Activated CD8-positive, alpha-beta memory T cell treated with anti-CD3 and anti-CD28 coated beads, Interleukin-2, amount 10 ng/mL, durations not matched to agents 7 days and 5 days (primary cell): ENCODE measurements at regions not wholly inside any gene's neighbourhood (a gene's known extent, or its start where the extent isn't known, plus 50 kb on each side); places are given as distances from the start of the nearest gene placed in this dataset.

ENCODE experiments used
- ATAC-seq: fragments of 150-1000 bp; cut with Tn5 transposase; one replicate; pipeline ENCODE4 v1.10.0; 2021; ENCODE audit warnings: moderate library complexity
- CTCF ChIA-PET: fragments of 350-600 bp; sonication (Branson Sonifier 250); formaldehyde crosslinking; loops from one replicate; lab custom pipeline; 2021; ENCODE audit warnings: antibody characterized with exemption; lab: Charles Lee
- DNase-seq: peaks from one replicate; pipeline ENCODE4 v3.0.0-alpha.2; 2020
- H3K27ac Mint-ChIP-seq: one replicate; pipeline ENCODE4 v1.8.0; 2021; ENCODE audit warnings: mild to moderate bottlenecking, mixed read lengths
- H3K27me3 Mint-ChIP-seq: one replicate; pipeline ENCODE4 v1.8.0; 2021; ENCODE audit warnings: mixed read lengths
- H3K36me3 Mint-ChIP-seq: one replicate; pipeline ENCODE4 v1.8.0; 2021; ENCODE audit warnings: mild to moderate bottlenecking, mixed read lengths
- H3K4me1 Mint-ChIP-seq: one replicate; pipeline ENCODE4 v1.8.0; 2021; ENCODE audit warnings: mixed read lengths
- H3K4me3 Mint-ChIP-seq: one replicate; pipeline ENCODE4 v1.8.0; 2021; ENCODE audit warnings: mild to moderate bottlenecking, moderate library complexity, mixed read lengths
- H3K9me3 Mint-ChIP-seq: one replicate; pipeline ENCODE4 v1.8.0; 2022; ENCODE audit warnings: low read depth, mixed read lengths

DNA sequence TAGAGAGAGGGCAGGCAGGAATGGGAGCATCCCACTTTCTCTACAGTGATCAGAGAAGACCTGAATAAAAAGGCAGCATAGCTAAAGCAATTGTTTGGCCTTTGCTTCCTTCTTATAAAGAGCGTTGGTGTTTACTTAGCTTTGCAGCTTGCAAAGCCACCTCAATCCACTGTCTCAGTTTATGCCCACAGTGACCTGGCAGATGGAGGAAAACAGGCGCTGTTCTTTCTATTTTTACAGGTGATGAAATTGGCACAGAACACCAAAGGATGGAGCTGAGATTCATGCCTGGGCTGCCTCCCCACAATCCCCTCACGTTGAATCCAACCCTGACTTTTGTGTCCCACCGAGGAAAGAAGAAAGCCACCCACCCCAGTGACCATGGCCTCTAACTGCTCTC, 130.5 kb downstream of the TTLL2 start:
- CTCF ChIA-PET, result no interaction called here
- DNase-seq (no peak), ATAC-seq (no peak)
- no peaks in the 10 kb centered on the region for H3K36me3 Mint-ChIP-seq
- no peaks in the 10 kb centered on the region for H3K9me3 Mint-ChIP-seq
- H3K27me3 Mint-ChIP-seq, result peaks cover 15% of the 10 kb centered on the region
- H3K4me1 Mint-ChIP-seq, result no peaks in the 10 kb centered on the region
- no peak overlapping the region for H3K27ac Mint-ChIP-seq
- H3K4me3 Mint-ChIP-seq, result no peak overlapping the region

DNA sequence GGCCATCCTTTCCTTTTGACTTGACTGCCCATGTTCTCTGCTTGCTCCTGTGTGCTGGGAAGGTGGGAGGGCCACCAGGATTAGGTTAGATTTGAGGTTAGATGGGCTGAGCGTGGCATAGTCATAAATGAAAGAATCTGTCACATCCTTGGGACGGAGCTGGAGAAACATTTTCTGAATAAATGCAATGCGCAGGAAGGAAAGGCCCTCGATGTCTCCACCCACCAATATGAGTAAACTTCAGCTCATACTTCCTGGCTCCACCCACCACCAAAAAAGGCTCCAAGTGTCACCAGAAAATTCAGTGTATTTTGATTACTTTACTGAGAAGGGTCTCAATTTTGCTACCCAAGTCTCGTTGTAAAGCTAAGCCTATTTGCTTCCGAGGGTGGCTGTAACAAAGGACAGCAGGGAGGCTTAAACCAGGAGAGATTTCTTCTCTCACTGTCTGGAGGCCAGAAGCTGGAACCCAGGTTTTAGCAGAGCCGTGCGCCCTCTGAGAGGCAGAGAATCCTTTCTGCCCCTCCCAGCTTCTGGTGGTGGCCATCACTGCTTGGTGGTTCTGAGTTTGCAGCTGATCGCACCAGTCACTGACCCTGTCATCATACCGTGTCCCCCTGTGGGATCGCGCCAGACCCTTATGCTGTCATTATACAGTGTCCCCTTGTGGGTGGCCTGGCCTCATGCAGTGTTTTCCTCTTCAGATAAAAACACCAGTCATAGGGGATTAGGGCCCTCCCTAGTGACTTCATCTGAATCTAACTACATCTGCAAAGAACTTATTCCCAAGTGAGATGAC, 137.8 kb downstream of the TTLL2 start:
- H3K27me3 Mint-ChIP-seq, result peaks cover 16% of the 10 kb centered on the region
- ATAC-seq (no peak), DNase-seq (no peak)
- no peak overlapping the region for H3K4me3 Mint-ChIP-seq
- H3K27ac Mint-ChIP-seq, result no peak overlapping the region
- H3K4me1 Mint-ChIP-seq, result no peaks in the 10 kb centered on the region
- H3K36me3 Mint-ChIP-seq, result no peaks in the 10 kb centered on the region
- CTCF ChIA-PET, result no interaction called here
- no peaks in the 10 kb centered on the region for H3K9me3 Mint-ChIP-seq

DNA sequence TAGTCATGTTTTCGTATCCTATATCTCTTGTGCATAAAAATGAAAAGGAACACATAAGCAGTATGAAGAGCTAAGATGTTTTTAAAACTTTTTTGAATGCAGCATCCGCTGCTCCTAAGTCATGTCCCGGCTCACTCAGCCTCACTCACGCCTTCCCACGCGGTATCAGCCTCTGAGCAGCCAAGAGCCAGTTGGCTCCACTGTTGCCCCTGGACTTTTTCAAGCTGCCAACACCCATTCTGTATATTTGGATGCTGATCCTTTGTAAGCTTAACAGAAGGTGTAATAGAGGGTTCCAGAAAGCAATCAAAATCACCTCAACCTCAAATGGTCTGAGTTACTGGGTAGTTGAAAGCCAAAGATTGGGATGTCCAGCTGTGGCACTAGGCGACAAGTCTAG, 139.3 kb downstream of the TTLL2 start:
- Mint-ChIP-seq H3K4me3 (no peak overlapping the region), H3K27me3 (peaks cover 16% of the 10 kb centered on the region), H3K27ac (no peak overlapping the region), H3K4me1 (no peaks in the 10 kb centered on the region), H3K36me3 (no peaks in the 10 kb centered on the region), H3K9me3 (no peaks in the 10 kb centered on the region)
- CTCF ChIA-PET, result no interaction called here
- DNase-seq (no peak), ATAC-seq (no peak)

DNA sequence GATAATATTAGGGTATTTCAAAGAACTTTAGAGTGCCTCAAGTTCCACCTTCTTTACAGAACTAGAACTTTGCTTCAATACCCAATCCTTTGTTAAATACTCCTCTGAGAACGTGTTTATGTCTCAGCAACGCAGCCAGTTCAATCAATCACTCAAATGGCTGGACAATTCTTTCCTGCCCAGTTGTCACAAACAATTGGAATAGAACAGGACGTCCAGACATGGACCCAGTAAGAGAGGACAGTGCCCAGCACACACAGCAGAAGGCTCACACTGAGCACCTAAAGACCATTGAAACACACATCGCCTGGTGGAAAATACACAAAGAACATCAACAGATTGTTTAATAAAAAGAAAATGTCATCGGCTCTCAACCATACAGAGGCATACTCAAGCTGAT, 140.6 kb downstream of the TTLL2 start:
- peaks cover 9% of the 10 kb centered on the region for H3K27me3 Mint-ChIP-seq
- CTCF ChIA-PET, result no interaction called here
- H3K36me3 Mint-ChIP-seq, result no peaks in the 10 kb centered on the region
- ATAC-seq (no peak), DNase-seq (no peak)
- H3K4me3 Mint-ChIP-seq, result no peak overlapping the region
- H3K4me1 Mint-ChIP-seq, result no peaks in the 10 kb centered on the region
- no peaks in the 10 kb centered on the region for H3K9me3 Mint-ChIP-seq
- no peak overlapping the region for H3K27ac Mint-ChIP-seq

DNA sequence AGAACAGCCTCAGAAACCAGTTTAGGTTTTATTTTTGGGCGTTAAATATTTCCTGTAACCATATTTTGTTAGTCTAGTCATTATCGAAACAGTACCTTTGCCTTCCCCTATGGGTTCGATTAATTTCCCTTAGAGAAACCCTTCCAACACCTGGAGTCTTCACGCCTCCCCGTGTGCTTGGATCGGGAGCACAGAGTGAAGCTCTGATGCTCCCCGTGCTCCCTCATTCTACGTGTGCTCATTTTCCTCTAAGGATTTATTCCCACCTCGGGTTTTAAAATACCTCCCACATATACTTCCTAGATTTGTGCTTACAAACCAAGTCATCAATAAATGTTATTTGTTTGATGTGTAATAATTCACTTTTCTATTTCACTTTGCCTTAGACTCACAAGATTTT, 142.4 kb downstream of the TTLL2 start:
- CTCF ChIA-PET, result no interaction called here
- Mint-ChIP-seq H3K27me3 (peaks cover 3% of the 10 kb centered on the region), H3K36me3 (no peaks in the 10 kb centered on the region), H3K27ac (no peak overlapping the region), H3K4me1 (no peaks in the 10 kb centered on the region), H3K9me3 (no peaks in the 10 kb centered on the region), H3K4me3 (no peak overlapping the region)
- ATAC-seq (no peak), DNase-seq (no peak)

DNA sequence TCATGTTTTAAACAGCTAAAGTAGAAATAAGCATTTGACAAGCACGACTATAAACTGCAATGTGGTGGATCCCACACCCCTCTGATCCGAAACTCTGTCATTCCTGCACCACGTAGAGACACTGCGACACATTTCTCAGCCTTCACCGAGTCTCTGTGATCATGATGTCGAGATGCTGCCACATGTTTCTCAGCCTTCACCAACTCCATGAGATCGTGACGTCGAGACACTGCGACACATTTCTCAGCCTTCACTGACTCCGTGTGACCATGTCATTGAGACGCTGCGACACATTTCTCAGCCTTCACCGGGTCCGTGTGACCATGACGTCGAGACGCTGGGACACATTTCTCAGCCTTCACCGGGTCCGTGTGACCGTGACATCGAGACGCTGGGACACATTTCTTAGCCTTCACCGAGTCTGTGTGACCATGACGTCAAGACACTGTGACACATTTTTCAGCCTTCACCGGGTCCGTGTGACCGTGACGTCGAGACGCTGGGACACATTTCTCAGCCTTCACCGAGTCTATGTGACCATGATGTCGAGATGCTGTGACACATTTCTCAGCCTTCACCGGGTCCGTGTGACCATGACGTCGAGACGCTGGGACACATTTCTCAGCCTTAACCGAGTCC, 143.0 kb downstream of the TTLL2 start:
- ATAC-seq (no peak), DNase-seq (peak; percentile 27)
- Mint-ChIP-seq H3K4me1 (no peaks in the 10 kb centered on the region), H3K36me3 (no peaks in the 10 kb centered on the region), H3K27ac (no peak overlapping the region), H3K27me3 (peaks cover 3% of the 10 kb centered on the region), H3K4me3 (no peak overlapping the region), H3K9me3 (no peaks in the 10 kb centered on the region)
- CTCF ChIA-PET, result no interaction called here

DNA sequence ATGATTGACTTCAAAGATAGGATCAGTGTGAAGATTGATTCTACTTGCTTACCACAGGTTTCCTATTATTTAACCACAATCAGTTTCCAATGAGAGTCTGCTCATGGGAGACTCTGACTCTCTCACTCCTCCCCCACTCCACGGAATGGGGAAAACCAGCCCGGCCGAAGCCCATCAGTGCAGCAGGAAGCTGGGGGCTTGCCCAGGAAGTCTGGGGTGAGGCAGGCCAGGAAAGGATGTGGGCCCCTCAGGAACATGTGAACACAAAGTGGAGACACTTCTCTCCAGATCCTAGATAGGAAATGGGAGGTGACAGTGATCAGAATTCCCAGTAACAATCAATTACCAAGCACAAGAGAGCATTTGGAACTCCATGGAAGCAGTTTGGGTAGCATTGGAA, 144.2 kb downstream of the TTLL2 start:
- H3K4me3 Mint-ChIP-seq, result no peak overlapping the region
- H3K27ac Mint-ChIP-seq, result no peak overlapping the region
- no peaks in the 10 kb centered on the region for H3K4me1 Mint-ChIP-seq
- H3K9me3 Mint-ChIP-seq, result no peaks in the 10 kb centered on the region
- DNase-seq (no peak), ATAC-seq (no peak)
- H3K27me3 Mint-ChIP-seq, result peaks cover 3% of the 10 kb centered on the region
- CTCF ChIA-PET, result interaction anchor here (1.2 kb wide), 1 partner anchor 9 kb away, joined by 3 read pairs; no protein-coding TSS in a partner anchor
- no peaks in the 10 kb centered on the region for H3K36me3 Mint-ChIP-seq

DNA sequence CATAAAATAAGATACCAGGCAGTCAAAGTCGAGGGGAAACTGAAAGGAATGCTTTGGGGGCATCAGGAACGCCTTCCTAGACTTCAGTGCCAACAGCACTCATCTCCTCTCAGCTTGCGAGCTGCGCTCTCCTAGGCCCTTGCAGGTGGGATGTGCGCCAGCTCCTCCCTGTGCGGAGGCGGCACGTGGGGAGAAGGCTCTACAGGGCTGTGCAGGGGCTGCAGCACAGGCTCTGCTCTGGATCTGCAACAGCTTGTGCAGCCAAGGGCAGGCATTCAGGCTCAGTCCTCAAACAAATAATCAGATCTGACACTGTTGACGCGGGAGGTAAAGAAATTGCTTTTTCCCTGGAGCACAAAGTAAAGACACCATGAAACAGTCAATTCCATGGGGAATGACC, 144.8 kb downstream of the TTLL2 start:
- H3K27me3 Mint-ChIP-seq, result peaks cover 3% of the 10 kb centered on the region
- CTCF ChIA-PET, result interaction anchor here (1.2 kb wide), 1 partner anchor 8 kb away, joined by 3 read pairs; no protein-coding TSS in a partner anchor
- DNase-seq (no peak), ATAC-seq (no peak)
- H3K4me1 Mint-ChIP-seq, result no peaks in the 10 kb centered on the region
- H3K9me3 Mint-ChIP-seq, result no peaks in the 10 kb centered on the region
- no peak overlapping the region for H3K27ac Mint-ChIP-seq
- H3K4me3 Mint-ChIP-seq, result no peak overlapping the region
- H3K36me3 Mint-ChIP-seq, result no peaks in the 10 kb centered on the region

DNA sequence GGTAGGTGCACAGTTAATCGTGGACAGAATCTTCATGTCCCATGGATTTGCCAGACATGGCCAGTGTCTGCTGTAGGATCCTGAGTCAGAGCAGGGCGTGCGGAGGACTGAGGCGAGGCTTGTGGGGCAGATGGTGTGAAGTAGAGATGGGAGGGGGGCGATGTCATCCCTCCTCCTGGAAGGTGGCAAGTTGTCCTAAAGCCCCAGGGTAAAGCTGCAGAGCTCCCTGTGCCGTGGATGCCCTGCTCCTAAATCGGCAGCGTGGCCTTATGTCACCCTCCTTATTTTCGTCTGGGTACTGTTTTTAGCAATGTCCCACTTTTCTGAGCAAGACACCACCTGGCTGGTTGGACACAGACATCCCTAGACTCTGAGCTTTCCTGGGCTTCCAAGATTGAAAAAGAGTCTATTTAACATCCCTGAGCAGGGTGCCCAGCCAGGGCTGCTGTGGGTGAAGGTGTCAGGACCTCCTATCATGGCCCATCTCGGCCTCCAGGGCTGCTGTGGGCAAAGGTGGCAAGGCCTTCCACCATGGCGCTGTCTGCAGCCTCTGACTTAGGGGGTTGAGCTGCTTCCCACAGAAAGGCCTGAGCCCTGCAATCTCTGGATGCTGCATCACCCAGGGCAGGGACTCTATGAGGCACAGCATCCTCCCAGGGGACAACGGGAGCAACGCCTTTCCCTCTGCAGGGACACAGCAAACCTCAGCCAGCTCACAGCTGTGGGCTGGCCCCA, 145.4 kb downstream of the TTLL2 start:
- H3K27me3 Mint-ChIP-seq, result peaks cover 3% of the 10 kb centered on the region
- ATAC-seq (no peak), DNase-seq (peak; percentile 19)
- H3K27ac Mint-ChIP-seq, result no peak overlapping the region
- no peaks in the 10 kb centered on the region for H3K4me1 Mint-ChIP-seq
- H3K4me3 Mint-ChIP-seq, result no peak overlapping the region
- CTCF ChIA-PET, result no interaction called here
- no peaks in the 10 kb centered on the region for H3K9me3 Mint-ChIP-seq
- no peaks in the 10 kb centered on the region for H3K36me3 Mint-ChIP-seq

DNA sequence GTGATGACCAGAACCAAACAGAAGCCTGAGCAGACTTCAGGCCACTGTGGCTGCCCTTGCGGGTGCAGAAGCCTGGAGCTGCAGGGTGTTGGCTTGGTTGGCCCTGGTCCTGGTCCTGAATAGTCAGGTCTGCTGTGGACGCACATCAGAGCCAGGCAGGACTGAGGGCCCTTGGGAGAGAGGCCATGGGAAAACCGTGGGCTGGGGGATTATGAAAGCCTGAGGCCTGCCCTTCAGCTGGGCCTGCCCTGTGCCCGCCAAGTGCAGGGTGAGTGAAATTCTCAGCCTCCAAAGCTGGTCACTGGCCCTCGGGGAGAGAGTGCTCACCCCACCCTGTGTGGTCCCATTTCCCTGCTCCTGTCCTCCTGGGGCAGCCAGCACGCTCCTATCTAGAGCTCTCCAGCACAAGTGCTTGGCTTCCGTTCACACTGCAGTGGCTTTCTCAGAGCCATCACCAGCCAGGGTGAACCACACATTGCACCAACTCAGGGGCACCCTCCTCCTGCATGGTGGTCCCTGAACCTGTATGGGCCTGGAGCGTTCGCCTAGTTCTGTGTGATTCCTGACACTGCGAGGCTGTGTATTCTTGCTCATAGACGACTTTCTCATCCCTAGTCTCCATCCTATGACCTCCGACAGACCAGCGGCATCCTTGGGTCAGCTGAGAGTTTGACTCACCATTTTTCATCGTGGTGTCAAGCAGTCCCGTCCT, 146.1 kb downstream of the TTLL2 start:
- CTCF ChIA-PET, result no interaction called here
- no peak overlapping the region for H3K4me3 Mint-ChIP-seq
- ATAC-seq, result no peak

DNA sequence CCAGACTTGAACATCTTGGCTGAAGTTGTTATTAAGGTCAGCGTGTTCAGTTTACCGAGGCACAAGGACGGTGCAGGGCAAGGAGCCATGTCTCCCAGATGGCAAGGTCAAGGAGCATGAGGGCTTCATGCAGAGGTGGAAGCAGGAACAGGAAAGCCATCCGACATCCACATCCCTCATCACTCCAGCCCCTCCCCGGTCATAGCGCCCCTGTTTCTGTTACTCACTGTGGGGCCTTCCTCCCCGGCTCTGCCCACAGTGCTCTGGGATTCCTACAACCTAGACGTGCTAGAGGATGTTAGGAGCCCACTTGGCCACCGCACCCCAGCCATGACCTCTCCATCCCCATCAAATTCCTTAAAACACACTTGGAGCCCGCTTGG, 146.7 kb downstream of the TTLL2 start:
- CTCF ChIA-PET, result no interaction called here
- Mint-ChIP-seq H3K9me3 (no peaks in the 10 kb centered on the region), H3K4me1 (no peaks in the 10 kb centered on the region), H3K27me3 (peaks cover 3% of the 10 kb centered on the region), H3K36me3 (no peaks in the 10 kb centered on the region), H3K4me3 (no peak overlapping the region), H3K27ac (no peak overlapping the region)
- DNase-seq (no peak), ATAC-seq (no peak)

More for the DNA sequence above, 146.1 kb downstream of the TTLL2 start:
- Mint-ChIP-seq H3K4me1 (no peaks in the 10 kb centered on the region), H3K27me3 (peaks cover 3% of the 10 kb centered on the region), H3K9me3 (no peaks in the 10 kb centered on the region), H3K27ac (no peak overlapping the region), H3K36me3 (no peaks in the 10 kb centered on the region)
- DNase-seq, result no peak

DNA sequence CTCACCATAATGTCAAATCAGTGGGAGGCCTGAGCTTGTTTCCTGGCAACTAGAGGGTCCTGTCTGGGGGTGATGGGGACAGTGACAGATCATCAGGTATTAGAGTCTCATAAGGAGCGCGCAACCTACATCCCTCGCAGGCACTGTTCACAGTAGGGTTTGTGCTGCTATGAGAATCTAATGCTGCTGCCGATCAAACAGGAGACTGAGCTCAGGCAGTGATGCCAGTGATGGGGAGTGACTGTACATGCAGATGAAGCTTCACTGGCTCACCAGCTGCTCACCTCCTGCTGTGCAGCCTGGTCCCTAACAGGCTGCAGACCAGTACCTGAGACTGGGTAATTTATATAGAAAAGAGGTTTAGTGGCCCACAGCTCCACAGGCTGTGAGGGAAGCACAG, 147.3 kb downstream of the TTLL2 start:
- Mint-ChIP-seq H3K4me3 (no peak overlapping the region), H3K4me1 (no peaks in the 10 kb centered on the region), H3K27ac (no peak overlapping the region), H3K9me3 (no peaks in the 10 kb centered on the region), H3K36me3 (no peaks in the 10 kb centered on the region), H3K27me3 (peaks cover 3% of the 10 kb centered on the region)
- DNase-seq (no peak), ATAC-seq (no peak)
- CTCF ChIA-PET, result no interaction called here

DNA sequence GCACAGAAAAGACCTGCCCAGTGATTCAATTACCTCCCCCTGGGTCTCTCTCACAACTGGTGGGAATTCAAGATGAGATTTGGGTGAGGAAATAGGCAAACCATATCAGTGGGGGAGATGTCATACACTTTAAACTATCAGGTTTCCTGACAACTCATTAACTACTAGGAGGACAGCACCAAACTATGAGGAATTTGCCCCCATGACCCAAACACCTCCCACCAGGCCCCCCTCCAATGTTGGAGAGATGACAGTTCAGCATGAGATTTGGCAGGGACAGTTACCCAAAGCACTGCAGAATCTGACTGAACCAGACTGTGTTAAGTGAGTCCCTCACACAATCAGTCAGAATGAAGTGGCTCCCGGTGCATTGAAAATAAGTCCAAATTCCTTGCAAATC, 148.0 kb downstream of the TTLL2 start:
- Mint-ChIP-seq H3K4me1 (no peaks in the 10 kb centered on the region), H3K9me3 (no peaks in the 10 kb centered on the region)

More for the DNA sequence above, 148.0 kb downstream of the TTLL2 start:
- DNase-seq, result peak; percentile 18
- Mint-ChIP-seq H3K27ac (no peak overlapping the region), H3K36me3 (no peaks in the 10 kb centered on the region), H3K4me3 (no peak overlapping the region), H3K27me3 (no peaks in the 10 kb centered on the region)
- ATAC-seq, result no peak
- CTCF ChIA-PET, result no interaction called here
